ENCODE measurements at regions not wholly inside any gene's neighbourhood (a gene's known extent, or its start where the extent isn't known, plus 50 kb on each side); places are given as distances from the start of the nearest gene placed in this dataset.

- no peak for TF ChIP-seq CTCF (IDR thresholded peaks at IDR 0.05)
- TF ChIP-seq POLR2A (IDR thresholded peaks at IDR 0.05) = no peak
- no peak for TF ChIP-seq POLR2AphosphoS5 (IDR thresholded peaks at IDR 0.05)
Observed at GRCh38 chr5:174459071-174459702, 265.2 kb upstream of the MSX2 start.

Data from suprapubic skin (tissue), 4 donors.